Stimulated activated naive CD8-positive, alpha-beta T cell treated with anti-CD3 and anti-CD28 coated beads, Interleukin-15, Interleukin-2, amounts not matched to agents 100 U/mL and 50 U/mL, for 24 hours (primary cell): ENCODE measurements at regions not wholly inside any gene's neighbourhood (a gene's known extent, or its start where the extent isn't known, plus 50 kb on each side); places are given as distances from the start of the nearest gene placed in this dataset.

Experiments used
- ATAC-seq: fragments of 150-1000 bp; cut with Tn5 transposase; one replicate; pipeline ENCODE4 v1.10.0; 2021
- DNase-seq: peaks from one replicate; pipeline ENCODE4 v3.0.0; 2021

GRCh38 chr1:233520261-233521191 lies 93.4 kb upstream of the KCNK1 start:
- ATAC-seq (no peak), DNase-seq (no peak)

GRCh38 chr1:233523047-233523446 lies 90.9 kb upstream of the KCNK1 start:
- ATAC-seq (no peak), DNase-seq (no peak)

- ATAC-seq (no peak), DNase-seq (no peak)
Measured at GRCh38 chr1:233527818-233528217, 86.1 kb upstream of the KCNK1 start.

GRCh38 chr1:233530665-233531386 lies 83.1 kb upstream of the KCNK1 start:
- ATAC-seq (no peak), DNase-seq (no peak)

GRCh38 chr1:233540816-233541215 lies 73.1 kb upstream of the KCNK1 start:
- ATAC-seq = no peak
- no peak for DNase-seq

GRCh38 chr1:233543338-233544255 lies 70.3 kb upstream of the KCNK1 start:
- peak; percentile 36 for ATAC-seq
- no peak for DNase-seq

- ATAC-seq = no peak
- no peak for DNase-seq
Measured at GRCh38 chr1:233544304-233544703, 69.6 kb upstream of the KCNK1 start.

GRCh38 chr1:233547726-233548125 lies 66.2 kb upstream of the KCNK1 start:
- DNase-seq = no peak
- ATAC-seq = no peak

- DNase-seq = no peak
- ATAC-seq = no peak
Measured at GRCh38 chr1:233549404-233549803, 64.5 kb upstream of the KCNK1 start.

- no peak for ATAC-seq
- DNase-seq = no peak
Measured at GRCh38 chr1:233549917-233550316, 64.0 kb upstream of the KCNK1 start.

- ATAC-seq (no peak), DNase-seq (no peak)
Measured at GRCh38 chr1:233554037-233554436, 59.9 kb upstream of the KCNK1 start.

- DNase-seq = no peak
- no peak for ATAC-seq
Measured at GRCh38 chr1:233561708-233562426, 52.0 kb upstream of the KCNK1 start.
